Stomach (tissue), 4 donors: ENCODE measurements at regions not wholly inside any gene's neighbourhood (a gene's known extent, or its start where the extent isn't known, plus 50 kb on each side); places are given as distances from the start of the nearest gene placed in this dataset.

Experiments
- CTCF ChIP-seq, 7 experiments: fragments of 450-650 bp in 4 of 7; fragments of 200-600 bp in 3 of 7; sonication (generic) in 3 of 7; IDR thresholded peaks; one replicate each; pipeline ENCODE4 v1.5.1; 2016 to 2019; ENCODE audit warnings: antibody characterized with exemption in 7 of 7, control low read depth in 2 of 7, mild to moderate bottlenecking in 1 of 7
- EP300 ChIP-seq: sonication (generic); formaldehyde crosslinking; IDR thresholded peaks from one replicate; pipeline ENCODE4 v1.6.1; 2017; ENCODE audit warnings: antibody characterized with exemption
- POLR2AphosphoS5 ChIP-seq, 3 donors: sonication (generic); formaldehyde crosslinking; IDR thresholded peaks; one replicate each; pipeline ENCODE4 v1.6.1; 2016; ENCODE audit warnings: antibody characterized with exemption in 3 of 3

GRCh38 chr14:34064349-34064748 is 113.5 kb upstream of the EGLN3 start:
- TF ChIP-seq CTCF (IDR thresholded peaks at IDR 0.05) (no peak), POLR2AphosphoS5 (IDR thresholded peaks at IDR 0.05) (no peak), EP300 (no peak)
